KMS-11 (cell line): ENCODE measurements at regions not wholly inside any gene's neighbourhood (a gene's known extent, or its start where the extent isn't known, plus 50 kb on each side); places are given as distances from the start of the nearest gene placed in this dataset.
A peak's percentile ranks its signal among the peaks of the same experiment; 100 is the strongest.

ENCODE experiments used
- H2AFZ ChIP-seq: fragments of 200-600 bp; sonication (generic); 2 replicates; pipeline ENCODE4 v1.6.1; 2016; ENCODE audit warnings: antibody characterized with exemption, mixed run types, low read depth
- H3K27ac ChIP-seq: fragments of 200-600 bp; sonication (generic); 2 replicates; pipeline ENCODE4 v1.6.1; 2016; ENCODE audit warnings: mild to moderate bottlenecking, mixed run types
- H3K27me3 ChIP-seq: fragments of 200-600 bp; sonication (generic); 2 replicates; pipeline ENCODE4 v1.6.1; 2017; ENCODE audit warnings: mild to moderate bottlenecking, low read depth, mixed run types, moderate library complexity; ENCODE audit not compliant: insufficient read depth
- H3K36me3 ChIP-seq: fragments of 200-600 bp; sonication (generic); 2 replicates; pipeline ENCODE4 v1.6.1; 2017; ENCODE audit warnings: mild to moderate bottlenecking, mixed run types; ENCODE audit not compliant: insufficient read depth
- H3K4me1 ChIP-seq: fragments of 200-600 bp; sonication (generic); 2 replicates; pipeline ENCODE4 v1.6.1; 2016; ENCODE audit warnings: mild to moderate bottlenecking, low read depth, mixed run types; ENCODE audit not compliant: poor library complexity, severe bottlenecking
- H3K4me2 ChIP-seq: fragments of 200-600 bp; sonication (generic); 2 replicates; pipeline ENCODE4 v1.7.0; 2016; ENCODE audit warnings: mild to moderate bottlenecking, mixed run types
- H3K4me3 ChIP-seq: fragments of 200-600 bp; sonication (generic); IDR thresholded peaks from 2 replicates; pipeline ENCODE4 v1.6.1; 2017; ENCODE audit warnings: low read depth, low read length, mixed read lengths; ENCODE audit not compliant: insufficient read depth
- H3K79me2 ChIP-seq: fragments of 200-600 bp; sonication (generic); 2 replicates; pipeline ENCODE4 v1.6.1; 2016; ENCODE audit warnings: low read depth, mixed run types; ENCODE audit not compliant: insufficient read depth
- H3K9ac ChIP-seq: fragments of 200-600 bp; sonication (generic); 2 replicates; pipeline ENCODE4 v1.6.1; 2016; ENCODE audit warnings: mild to moderate bottlenecking, mixed run types
- H4K20me1 ChIP-seq: fragments of 200-600 bp; sonication (generic); 2 replicates; pipeline ENCODE4 v1.6.1; 2016; ENCODE audit warnings: mild to moderate bottlenecking, mixed run types; ENCODE audit not compliant: insufficient read depth
- TF ChIP-seq, protein P1 (sequence below): fragments of 200-600 bp; sonication (generic); conservative IDR thresholded peaks from 2 replicates; pipeline ENCODE4 v1.6.1; 2017; ENCODE audit warnings: low read depth, mild to moderate bottlenecking, antibody characterized with exemption, low read length, moderate library complexity, mixed read lengths

DNA sequence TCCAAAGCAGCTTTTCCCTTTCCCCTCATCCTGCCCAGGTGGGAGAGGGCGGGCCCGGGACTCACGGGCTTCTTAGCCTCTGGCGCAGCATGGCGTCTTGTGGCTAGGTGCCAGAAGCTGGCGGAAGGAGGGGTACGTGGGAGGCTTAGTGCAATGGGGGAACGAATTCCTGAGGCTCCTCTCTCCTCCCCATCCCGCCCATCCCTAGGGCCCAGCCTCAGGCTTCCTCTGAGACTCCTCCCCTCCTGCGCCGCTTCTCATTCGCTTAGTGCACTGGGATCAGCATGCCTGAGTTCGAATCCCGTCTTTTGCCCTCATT is 297.8 kb downstream of the ZNF536 start:
- no peak overlapping the region for H3K27ac ChIP-seq
- no peak overlapping the region for H3K4me3 ChIP-seq
- no peak overlapping the region for H3K4me2 ChIP-seq
- H4K20me1 ChIP-seq, result no peaks in the 10 kb centered on the region
- TF ChIP-seq, protein P1, sequence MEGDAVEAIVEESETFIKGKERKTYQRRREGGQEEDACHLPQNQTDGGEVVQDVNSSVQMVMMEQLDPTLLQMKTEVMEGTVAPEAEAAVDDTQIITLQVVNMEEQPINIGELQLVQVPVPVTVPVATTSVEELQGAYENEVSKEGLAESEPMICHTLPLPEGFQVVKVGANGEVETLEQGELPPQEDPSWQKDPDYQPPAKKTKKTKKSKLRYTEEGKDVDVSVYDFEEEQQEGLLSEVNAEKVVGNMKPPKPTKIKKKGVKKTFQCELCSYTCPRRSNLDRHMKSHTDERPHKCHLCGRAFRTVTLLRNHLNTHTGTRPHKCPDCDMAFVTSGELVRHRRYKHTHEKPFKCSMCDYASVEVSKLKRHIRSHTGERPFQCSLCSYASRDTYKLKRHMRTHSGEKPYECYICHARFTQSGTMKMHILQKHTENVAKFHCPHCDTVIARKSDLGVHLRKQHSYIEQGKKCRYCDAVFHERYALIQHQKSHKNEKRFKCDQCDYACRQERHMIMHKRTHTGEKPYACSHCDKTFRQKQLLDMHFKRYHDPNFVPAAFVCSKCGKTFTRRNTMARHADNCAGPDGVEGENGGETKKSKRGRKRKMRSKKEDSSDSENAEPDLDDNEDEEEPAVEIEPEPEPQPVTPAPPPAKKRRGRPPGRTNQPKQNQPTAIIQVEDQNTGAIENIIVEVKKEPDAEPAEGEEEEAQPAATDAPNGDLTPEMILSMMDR, result no peak
- H2AFZ ChIP-seq, result 0 out of 2 replicates have a peak overlapping the region, but pooled peaks have one; percentile 48
- H3K36me3 ChIP-seq, result no peaks in the 10 kb centered on the region
- H3K9ac ChIP-seq, result no peak overlapping the region
- no peaks in the 10 kb centered on the region for H3K4me1 ChIP-seq
- no peaks in the 10 kb centered on the region for H3K79me2 ChIP-seq
- H3K27me3 ChIP-seq, result no peaks in the 10 kb centered on the region; the same call in 1 of the 2 replicates

DNA sequence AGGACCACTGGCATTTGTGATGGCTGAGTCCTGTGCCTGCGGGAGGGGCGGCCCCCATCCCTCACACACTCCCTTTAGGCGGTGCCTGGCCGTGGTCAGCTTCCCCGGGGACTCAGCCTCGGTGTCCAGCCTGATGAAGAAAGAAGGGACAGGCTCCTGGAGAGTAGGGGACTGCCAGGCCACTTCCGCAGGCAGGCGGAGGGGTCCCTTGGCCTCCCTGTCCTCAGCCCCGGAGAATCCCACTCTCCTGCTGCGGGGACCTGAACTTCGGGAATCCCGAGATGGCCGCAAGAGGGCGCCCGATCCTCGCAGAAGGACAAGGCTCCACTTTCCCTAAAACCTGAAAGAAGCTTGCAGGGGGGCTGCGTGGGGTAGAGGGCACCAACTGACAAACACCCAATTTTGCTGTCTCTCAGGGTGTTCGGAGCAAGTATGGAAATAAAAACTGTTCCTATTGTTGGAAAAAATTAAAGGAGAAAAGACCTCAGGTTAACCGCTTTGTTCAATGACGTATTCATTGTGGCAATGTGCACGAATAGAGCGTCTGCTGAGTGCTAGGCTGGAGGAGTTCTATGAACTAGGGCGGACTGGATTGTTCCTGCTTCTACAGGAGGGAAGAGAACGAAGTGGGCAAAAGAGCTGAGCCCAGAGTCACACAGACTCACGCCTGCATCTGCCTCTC is 297.3 kb downstream of the ZNF536 start:
- Histone ChIP-seq H4K20me1 (no peaks in the 10 kb centered on the region), H3K27ac (no peak overlapping the region), H3K9ac (no peak overlapping the region), H3K36me3 (no peaks in the 10 kb centered on the region), H3K79me2 (no peaks in the 10 kb centered on the region), H3K4me3 (no peak overlapping the region), H3K4me2 (peak overlapping the region; percentile 61; the same call in 1 of the 2 replicates), H3K27me3 (no peaks in the 10 kb centered on the region), H3K4me1 (no peaks in the 10 kb centered on the region), H2AFZ (peak overlapping the region; percentile 48; the same call in 1 of the 2 replicates)
- TF ChIP-seq, protein P1, result peak; percentile 90

DNA sequence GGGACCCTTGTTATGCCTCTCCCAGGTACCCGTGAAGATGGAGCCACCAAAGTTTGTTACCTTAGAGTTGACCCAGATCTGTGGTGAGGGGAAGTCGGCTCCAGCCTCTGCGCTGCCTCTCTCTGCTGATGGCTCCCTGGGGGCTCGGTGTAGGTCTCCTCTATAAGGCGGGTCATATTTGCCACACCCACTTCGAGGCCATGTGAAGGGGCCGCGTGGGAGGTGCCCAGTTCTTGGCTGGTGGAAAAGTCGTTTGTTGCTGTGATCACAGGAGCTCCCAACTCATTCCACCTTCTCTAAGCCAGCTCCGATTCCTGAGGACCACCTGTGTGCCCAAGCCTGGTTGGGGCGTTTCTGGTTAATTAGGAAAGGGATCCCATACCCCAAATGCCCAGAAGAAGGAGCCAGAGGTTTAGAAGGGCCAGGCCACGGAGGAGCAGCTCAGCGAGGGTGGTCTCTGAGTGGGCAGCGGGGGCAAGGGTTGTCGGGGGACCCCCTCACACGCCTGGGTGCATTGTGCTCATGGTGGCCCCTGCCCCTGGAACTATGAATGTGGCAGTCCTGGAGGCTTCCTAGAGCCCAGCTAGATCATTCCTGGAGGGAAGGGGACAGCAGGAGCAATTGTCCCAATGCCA is 296.5 kb downstream of the ZNF536 start:
- H3K4me3 ChIP-seq, result no peak overlapping the region
- TF ChIP-seq, protein P1, result no peak
- no peaks in the 10 kb centered on the region for H3K79me2 ChIP-seq
- no peaks in the 10 kb centered on the region for H3K36me3 ChIP-seq
- H3K27ac ChIP-seq, result no peak overlapping the region
- H3K4me1 ChIP-seq, result no peaks in the 10 kb centered on the region
- H2AFZ ChIP-seq, result peak overlapping the region; percentile 48; the same call in 1 of the 2 replicates
- no peak overlapping the region for H3K9ac ChIP-seq
- H4K20me1 ChIP-seq, result no peaks in the 10 kb centered on the region
- H3K27me3 ChIP-seq, result no peaks in the 10 kb centered on the region
- no peak overlapping the region; the same call in 1 of the 2 replicates for H3K4me2 ChIP-seq

DNA sequence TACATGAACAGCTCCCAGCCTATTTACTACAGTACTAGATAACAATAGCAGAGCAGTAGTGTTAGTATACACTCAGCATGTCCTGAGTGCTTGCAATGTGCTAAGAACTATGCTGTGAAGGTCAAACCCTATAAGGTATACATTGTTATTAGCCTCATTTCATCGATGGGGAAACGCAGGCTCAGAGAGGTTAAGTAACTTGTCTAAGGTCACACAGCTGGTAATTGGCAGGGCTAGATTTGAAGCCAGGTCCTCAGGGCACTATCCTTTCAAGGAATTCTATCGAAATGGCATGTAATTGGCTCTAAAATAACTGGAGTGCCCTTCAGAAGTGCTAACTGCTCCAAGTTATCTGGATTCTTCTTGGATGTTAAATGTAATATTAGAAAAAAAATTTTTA is 295.6 kb downstream of the ZNF536 start:
- Histone ChIP-seq H3K27me3 (no peaks in the 10 kb centered on the region), H4K20me1 (no peaks in the 10 kb centered on the region), H2AFZ (no peak overlapping the region), H3K4me1 (no peaks in the 10 kb centered on the region), H3K9ac (no peak overlapping the region), H3K79me2 (no peaks in the 10 kb centered on the region), H3K36me3 (no peaks in the 10 kb centered on the region), H3K4me2 (no peak overlapping the region), H3K27ac (no peak overlapping the region), H3K4me3 (no peak overlapping the region)
- TF ChIP-seq, protein P1, result no peak
